Glutamatergic neuron (in vitro differentiated cells): ENCODE measurements at regions not wholly inside any gene's neighbourhood (a gene's known extent, or its start where the extent isn't known, plus 50 kb on each side); places are given as distances from the start of the nearest gene placed in this dataset.

Experiments
- DNase-seq: peaks from one replicate; pipeline ENCODE4 v3.0.0; 2022
- H3K27ac Mint-ChIP-seq: one replicate; pipeline ENCODE4 v1.8.0; 2020; ENCODE audit warnings: mild to moderate bottlenecking, mixed read lengths, inconsistent platforms; ENCODE audit not compliant: unreplicated experiment
- H3K27me3 Mint-ChIP-seq: one replicate; pipeline ENCODE4 v1.8.0; 2020; ENCODE audit warnings: mild to moderate bottlenecking, moderate library complexity, mixed read lengths, inconsistent platforms; ENCODE audit not compliant: unreplicated experiment
- H3K36me3 Mint-ChIP-seq: one replicate; pipeline ENCODE4 v1.8.0; 2020; ENCODE audit warnings: mild to moderate bottlenecking, mixed read lengths, inconsistent platforms; ENCODE audit not compliant: unreplicated experiment
- H3K4me1 Mint-ChIP-seq: one replicate; pipeline ENCODE4 v1.8.0; 2020; ENCODE audit warnings: mild to moderate bottlenecking, low read depth, mixed read lengths, inconsistent platforms; ENCODE audit not compliant: unreplicated experiment
- H3K4me3 Mint-ChIP-seq: one replicate; pipeline ENCODE4 v1.8.0; 2020; ENCODE audit warnings: mild to moderate bottlenecking, mixed read lengths, inconsistent platforms; ENCODE audit not compliant: unreplicated experiment
- H3K9me3 Mint-ChIP-seq: one replicate; pipeline ENCODE4 v1.8.0; 2020; ENCODE audit warnings: mild to moderate bottlenecking, moderate library complexity, mixed read lengths, inconsistent platforms; ENCODE audit not compliant: unreplicated experiment
- CTCF ChIP-seq: fragments of 200-600 bp; sonication (generic); IDR thresholded peaks from one replicate; pipeline ENCODE4 v1.5.0; 2021; ENCODE audit not compliant: partially characterized antibody, unreplicated experiment

GRCh38 chr2:125373293-125373692 is 1282.7 kb upstream of the GYPC start:
- H3K9me3 Mint-ChIP-seq = no peaks in the 10 kb centered on the region
- no peak overlapping the region for H3K4me3 Mint-ChIP-seq
- no peak for DNase-seq
- H3K36me3 Mint-ChIP-seq = no peaks in the 10 kb centered on the region
- no peak for TF ChIP-seq CTCF
- no peaks in the 10 kb centered on the region for H3K27me3 Mint-ChIP-seq
- H3K4me1 Mint-ChIP-seq = no peaks in the 10 kb centered on the region
- H3K27ac Mint-ChIP-seq = no peak overlapping the region

- Mint-ChIP-seq H3K4me3 (no peak overlapping the region), H3K27me3 (no peaks in the 10 kb centered on the region), H3K4me1 (no peaks in the 10 kb centered on the region), H3K27ac (no peak overlapping the region), H3K36me3 (no peaks in the 10 kb centered on the region), H3K9me3 (peaks cover 1% of the 10 kb centered on the region)
- DNase-seq = peak; percentile 44
- peak; percentile 31 for TF ChIP-seq CTCF
Measured at GRCh38 chr2:125386074-125386473, 1269.9 kb upstream of the GYPC start.

- no peak for DNase-seq
- Mint-ChIP-seq H3K4me3 (no peak overlapping the region), H3K36me3 (no peaks in the 10 kb centered on the region), H3K4me1 (no peaks in the 10 kb centered on the region), H3K27me3 (no peaks in the 10 kb centered on the region), H3K27ac (no peak overlapping the region), H3K9me3 (no peaks in the 10 kb centered on the region)
- no peak for TF ChIP-seq CTCF
Measured at GRCh38 chr2:125397535-125398251, 1258.3 kb upstream of the GYPC start.

GRCh38 chr2:125398738-125399524 is 1257.0 kb upstream of the GYPC start:
- Mint-ChIP-seq H3K36me3 (no peaks in the 10 kb centered on the region), H3K4me1 (no peaks in the 10 kb centered on the region), H3K4me3 (no peak overlapping the region), H3K27ac (no peak overlapping the region), H3K9me3 (peaks cover 2% of the 10 kb centered on the region), H3K27me3 (no peaks in the 10 kb centered on the region)
- no peak for DNase-seq
- no peak for TF ChIP-seq CTCF

GRCh38 chr2:125405816-125406215 is 1250.1 kb upstream of the GYPC start:
- Mint-ChIP-seq H3K9me3 (peaks cover 2% of the 10 kb centered on the region), H3K4me1 (no peaks in the 10 kb centered on the region), H3K27ac (no peak overlapping the region), H3K36me3 (no peaks in the 10 kb centered on the region), H3K4me3 (no peak overlapping the region), H3K27me3 (no peaks in the 10 kb centered on the region)
- DNase-seq = no peak
- no peak for TF ChIP-seq CTCF
